ENCODE measurements at regions not wholly inside any gene's neighbourhood (a gene's known extent, or its start where the extent isn't known, plus 50 kb on each side); places are given as distances from the start of the nearest gene placed in this dataset.

- no peak for TF ChIP-seq POLR2A (IDR thresholded peaks at IDR 0.05; ENCODE audit: extremely low read depth, insufficient read length)
- no peak for TF ChIP-seq CTCF (IDR thresholded peaks at IDR 0.05; ENCODE audit: low read depth, low read length)
These were observed 415.9 kb upstream of the TMPRSS15 start for GRCh38 chr21:18819507-18819906.
